GM12878 (cell line): ENCODE measurements at regions not wholly inside any gene's neighbourhood (a gene's known extent, or its start where the extent isn't known, plus 50 kb on each side); places are given as distances from the start of the nearest gene placed in this dataset.

Experiments used
- ATAC-seq: fragments of 200-7000 bp; cut with Tn5 transposase; 3 replicates; pipeline ENCODE4 v1.9.1; 2020; ENCODE audit warnings: mild to moderate bottlenecking, moderate library complexity
- BruUV-seq: library from RNA; stranded (reverse); fragments of 400-500 nt; replicated peaks from 2 replicates; lab custom pipeline; 2021; lab: Mats Ljungman, UMichigan
- CTCF ChIA-PET: fragments of 300-600 bp; sonication (Branson Sonifier 250); formaldehyde crosslinking; extraction: SDS; loops from one replicate; lab custom pipeline; 2021; ENCODE audit warnings: inconsistent platforms; lab: Yijun Ruan, JAX
- POLR2A ChIA-PET: fragments of 350-600 bp; formaldehyde crosslinking; extraction: SDS; loops from one replicate; lab custom pipeline; 2021; ENCODE audit warnings: inconsistent platforms; lab: Charles Lee
- RAD21 ChIA-PET: fragments of 300-600 bp; sonication (Branson Sonifier 250); formaldehyde crosslinking; loops from one replicate; lab custom pipeline; 2023; ENCODE audit warnings: antibody characterized with exemption; ENCODE audit not compliant: unreplicated experiment; lab: Charles Lee
- SMC1A ChIA-PET: fragments of 300-600 bp; sonication (Branson Sonifier 250); formaldehyde crosslinking; loops from one replicate; lab custom pipeline; 2023; ENCODE audit not compliant: unreplicated experiment, uncharacterized antibody; lab: Charles Lee
- DNase-seq: peaks from one replicate; pipeline ENCODE4 v3.0.0-alpha.2; 2011; ENCODE audit warnings: low read depth, low spot score
- FAIRE-seq: peaks from 3 replicates; lab custom pipeline; 2011; peaks lifted over from hg19 to GRCh38; lab: Jason Lieb, UNC
- H2AFZ ChIP-seq: 2 replicates; pipeline ENCODE4 v1.6.0; 2011; ENCODE audit warnings: low read depth, low read length, control low read depth; ENCODE audit not compliant: control insufficient read depth
- H3K27ac ChIP-seq: 2 replicates; pipeline ENCODE4 v1.5.1; 2011; ENCODE audit warnings: control low read depth; ENCODE audit not compliant: control insufficient read depth, insufficient read depth
- H3K27me3 ChIP-seq, 2 experiments: replicated peaks in 1 of 2; 2 replicates each; pipeline versions ENCODE4 v1.6.0 to v1.6.1; 2011; ENCODE audit warnings: low read length in 1 of 2; ENCODE audit not compliant: control insufficient read depth in 2 of 2, insufficient read depth in 2 of 2
- H3K36me3 ChIP-seq, 2 experiments: 2 replicates each; pipeline ENCODE4 v1.5.1; 2011; ENCODE audit warnings: low read length in 1 of 2; ENCODE audit not compliant: control insufficient read depth in 2 of 2, insufficient read depth in 2 of 2
- H3K4me1 ChIP-seq: 2 replicates; pipeline ENCODE4 v1.6.1; 2011; ENCODE audit warnings: mild to moderate bottlenecking, low read length, moderate library complexity, mixed read lengths; ENCODE audit not compliant: control insufficient read depth, insufficient read depth
- H3K4me2 ChIP-seq: 2 replicates; pipeline ENCODE4 v1.6.0; 2011; ENCODE audit warnings: control low read depth; ENCODE audit not compliant: control insufficient read depth, insufficient read depth
- H3K4me3 ChIP-seq: fragments of 200-600 bp; sonication (generic); 2 replicates; pipeline ENCODE4 v1.5.1; 2016
- H3K79me2 ChIP-seq: 2 replicates; pipeline ENCODE4 v1.6.0; 2011; ENCODE audit warnings: low read length; ENCODE audit not compliant: control insufficient read depth, insufficient read depth
- H3K9ac ChIP-seq: 2 replicates; pipeline ENCODE4 v1.8.0; 2011; ENCODE audit warnings: low read length, control low read depth, mixed read lengths; ENCODE audit not compliant: control insufficient read depth, insufficient read depth
- H3K9me3 ChIP-seq: replicated peaks from 3 replicates; pipeline ENCODE4 v1.5.1; 2011; ENCODE audit warnings: mild to moderate bottlenecking, low read length; ENCODE audit not compliant: control insufficient read depth, insufficient read depth
- H4K20me1 ChIP-seq: 2 replicates; pipeline ENCODE4 v1.6.0; 2011; ENCODE audit not compliant: control insufficient read depth, insufficient read depth
- ATF2 ChIP-seq: IDR thresholded peaks from 2 replicates; pipeline ENCODE4 v1.6.1; 2012; ENCODE audit warnings: low read length, inconsistent platforms
- BMI1 ChIP-seq: fragments of 450-650 bp; IDR thresholded peaks from 2 replicates; pipeline ENCODE4 v1.6.1; 2016; ENCODE audit warnings: mild to moderate bottlenecking, moderate library complexity, borderline replicate concordance
- CBX5 ChIP-seq: sonication (generic); IDR thresholded peaks from 2 replicates; pipeline ENCODE4 v1.6.1; 2016; ENCODE audit warnings: low read depth, moderate library complexity, mild to moderate bottlenecking, inconsistent platforms
- FOXM1 ChIP-seq: IDR thresholded peaks from 2 replicates; pipeline ENCODE4 v1.6.1; 2012; ENCODE audit warnings: low read depth, mild to moderate bottlenecking, inconsistent platforms, low read length, moderate library complexity
- GABPA ChIP-seq: IDR thresholded peaks from 2 replicates; pipeline ENCODE4 v1.6.1; 2014; ENCODE audit warnings: antibody characterized with exemption, low read depth, mild to moderate bottlenecking, inconsistent platforms
- JUND ChIP-seq: IDR thresholded peaks from 2 replicates; pipeline ENCODE4 v1.6.1; 2012; ENCODE audit warnings: low read depth, mild to moderate bottlenecking, low read length, improper control_type of control experiment, moderate library complexity
- KAT2A ChIP-seq: conservative IDR thresholded peaks from 2 replicates; pipeline ENCODE4 v1.6.1; 2011; ENCODE audit warnings: low read depth, low read length; ENCODE audit not compliant: control insufficient read depth
- MTA3 ChIP-seq: IDR thresholded peaks from 2 replicates; pipeline ENCODE4 v1.6.1; 2012; ENCODE audit warnings: low read length, inconsistent platforms, borderline replicate concordance
- RBBP5 ChIP-seq: fragments of 200-600 bp; sonication (generic); conservative IDR thresholded peaks from 2 replicates; pipeline ENCODE4 v1.6.1; 2016
- USF1 ChIP-seq: IDR thresholded peaks from 2 replicates; pipeline ENCODE4 v1.6.1; 2011; ENCODE audit warnings: borderline replicate concordance, low read depth, mild to moderate bottlenecking, moderate library complexity, mixed read lengths, low read length; ENCODE audit not compliant: insufficient read depth; ENCODE audit errors: extremely low read length
- YBX1 ChIP-seq: fragments of 450-650 bp; IDR thresholded peaks from 2 replicates; pipeline ENCODE4 v1.6.1; 2016; ENCODE audit warnings: antibody characterized with exemption
- ZNF24 ChIP-seq: fragments of 450-650 bp; IDR thresholded peaks from 2 replicates; pipeline ENCODE4 v1.6.1; 2017; ENCODE audit warnings: antibody characterized with exemption, mild to moderate bottlenecking
- WGBS: methylation state at CpG from one replicate; pipeline ENCODE4 v1.1.6; 2016; ENCODE audit warnings: low lambda C conversion rate; ENCODE audit not compliant: insufficient replicate concordance, insufficient coverage; ENCODE audit errors: missing lambda C conversion rate; 5-methylcytosine and 5-hydroxymethylcytosine counted together
- in situ Hi-C: fragments of 300-500 bp; cut with MboI; formaldehyde crosslinking; loops from 9 replicates; pipeline ENCODE4 v1.14.3; 2018; ENCODE audit warnings: mixed read lengths
- intact Hi-C: fragments of 100-400 bp; cut with micrococcal nuclease; formaldehyde crosslinking; loops from one replicate; pipeline ENCODE4 v1.14.2; 2022; ENCODE audit not compliant: unreplicated experiment

- no peak overlapping the region for H3K4me3 ChIP-seq
- POLR2A ChIA-PET, result no interaction called here
- no peak overlapping the region for H3K4me2 ChIP-seq
- no peaks in the 10 kb centered on the region for H3K36me3 ChIP-seq
- WGBS, result 48% methylated on average over 6 of the region's 6 CpGs
- no peaks in the 10 kb centered on the region for H3K79me2 ChIP-seq
- no peak for ATAC-seq
- in situ Hi-C loops, result no loop called here
- no peak for DNase-seq
- SMC1A ChIA-PET, result no interaction called here
- H3K27ac ChIP-seq, result no peak overlapping the region
- H3K9ac ChIP-seq, result no peak overlapping the region
- no peaks in the 10 kb centered on the region; a peak in 3 of 4 replicates for H3K27me3 ChIP-seq
- no peaks in the 10 kb centered on the region; the same call in 2 of the 3 replicates for H3K9me3 ChIP-seq
- CTCF ChIA-PET, result interaction anchor here (0.6 kb wide), 1 partner anchor 199 kb away, joined by 3 read pairs; no protein-coding TSS in a partner anchor
- intact Hi-C loops, result no loop called here
- FAIRE-seq, result no peak
- no peaks in the 10 kb centered on the region for H4K20me1 ChIP-seq
- RAD21 ChIA-PET, result no interaction called here
- no peak overlapping the region for H2AFZ ChIP-seq
- BruUV-seq, result no TSS peak
- no peaks in the 10 kb centered on the region for H3K4me1 ChIP-seq
- TF ChIP-seq KAT2A (no peak), USF1 (no peak), JUND (no peak), RBBP5 (no peak), BMI1 (no peak)
Observed at GRCh38 chr20:50405915-50406609, 104.1 kb upstream of the PTPN1 start.

GRCh38 chr20:50406610-50407136 is 103.5 kb upstream of the PTPN1 start:
- SMC1A ChIA-PET, result interaction anchor here (0.6 kb wide), 1 partner anchor 11 kb away, joined by 3 read pairs; no protein-coding TSS in a partner anchor
- RAD21 ChIA-PET, result no interaction called here
- Histone ChIP-seq H3K9ac (no peak overlapping the region), H3K4me2 (no peak overlapping the region), H3K36me3 (no peaks in the 10 kb centered on the region), H3K4me3 (no peak overlapping the region), H2AFZ (no peak overlapping the region), H3K4me1 (no peaks in the 10 kb centered on the region), H4K20me1 (no peaks in the 10 kb centered on the region), H3K9me3 (no peaks in the 10 kb centered on the region; the same call in 2 of the 3 replicates), H3K27ac (no peak overlapping the region), H3K79me2 (no peaks in the 10 kb centered on the region), H3K27me3 (no peaks in the 10 kb centered on the region; a peak in 3 of 4 replicates)
- FAIRE-seq (no peak), DNase-seq (no peak), ATAC-seq (no peak)
- POLR2A ChIA-PET, result no interaction called here
- CTCF ChIA-PET, result interaction anchor here (0.6 kb wide), 1 partner anchor 199 kb away, joined by 3 read pairs; no protein-coding TSS in a partner anchor
- WGBS, result 60% methylated on average over 9 of the region's 9 CpGs
- intact Hi-C loops (no loop called here), in situ Hi-C loops (no loop called here)
- BruUV-seq, result no TSS peak
- TF ChIP-seq ATF2, result no peak
- TF ChIP-seq YBX1, result no peak
- no peak for TF ChIP-seq MTA3
- no peak for TF ChIP-seq RBBP5
- TF ChIP-seq CBX5, result no peak
- TF ChIP-seq USF1, result no peak
- TF ChIP-seq GABPA, result no peak
- no peak for TF ChIP-seq ZNF24
- TF ChIP-seq FOXM1, result no peak
